HFF-Myc (cell line): ENCODE measurements at regions not wholly inside any gene's neighbourhood (a gene's known extent, or its start where the extent isn't known, plus 50 kb on each side); places are given as distances from the start of the nearest gene placed in this dataset.

ENCODE experiments used
- DNase-seq: peaks from one replicate; pipeline ENCODE4 v3.0.0-alpha.2; 2011; ENCODE audit warnings: low read depth; ENCODE audit errors: extremely low read depth
- H3K4me3 ChIP-seq: replicated peaks from 2 replicates; pipeline ENCODE4 v1.5.1; 2011; ENCODE audit warnings: low read depth, mild to moderate bottlenecking, control low read depth, low read length
- CTCF ChIP-seq: IDR thresholded peaks from 2 replicates; pipeline ENCODE4 v1.5.1; 2012; ENCODE audit warnings: mild to moderate bottlenecking, low read depth, low read length, control low read depth; ENCODE audit errors: missing control alignments

- no peak for TF ChIP-seq CTCF
- no peak overlapping the region for H3K4me3 ChIP-seq
- no peak for DNase-seq
Measured at GRCh38 chr16:63830061-63830460, 1291.8 kb downstream of the CDH11 start.

GRCh38 chr16:63822818-63823217 lies 1299.0 kb downstream of the CDH11 start:
- H3K4me3 ChIP-seq, result no peak overlapping the region
- no peak for DNase-seq
- no peak for TF ChIP-seq CTCF

GRCh38 chr16:63816276-63816675 lies 1305.6 kb downstream of the CDH11 start:
- no peak for TF ChIP-seq CTCF
- DNase-seq, result no peak

GRCh38 chr16:63813862-63814261 lies 1308.0 kb downstream of the CDH11 start:
- no peak for TF ChIP-seq CTCF
- no peak overlapping the region for H3K4me3 ChIP-seq
- DNase-seq, result no peak

More at GRCh38 chr16:63816276-63816675, 1305.6 kb downstream of the CDH11 start:
- H3K4me3 ChIP-seq, result no peak overlapping the region

GRCh38 chr16:63808730-63809129 lies 1313.1 kb downstream of the CDH11 start:
- no peak for TF ChIP-seq CTCF
- no peak for DNase-seq
- no peak overlapping the region for H3K4me3 ChIP-seq

GRCh38 chr16:63806794-63807506 lies 1314.9 kb downstream of the CDH11 start:
- no peak for TF ChIP-seq CTCF
- H3K4me3 ChIP-seq, result no peak overlapping the region
- no peak for DNase-seq

- TF ChIP-seq CTCF, result no peak
- no peak overlapping the region for H3K4me3 ChIP-seq
- no peak for DNase-seq
Measured at GRCh38 chr16:63804126-63804525, 1317.7 kb downstream of the CDH11 start.
